ENCODE measurements at regions not wholly inside any gene's neighbourhood (a gene's known extent, or its start where the extent isn't known, plus 50 kb on each side); places are given as distances from the start of the nearest gene placed in this dataset.

DNA sequence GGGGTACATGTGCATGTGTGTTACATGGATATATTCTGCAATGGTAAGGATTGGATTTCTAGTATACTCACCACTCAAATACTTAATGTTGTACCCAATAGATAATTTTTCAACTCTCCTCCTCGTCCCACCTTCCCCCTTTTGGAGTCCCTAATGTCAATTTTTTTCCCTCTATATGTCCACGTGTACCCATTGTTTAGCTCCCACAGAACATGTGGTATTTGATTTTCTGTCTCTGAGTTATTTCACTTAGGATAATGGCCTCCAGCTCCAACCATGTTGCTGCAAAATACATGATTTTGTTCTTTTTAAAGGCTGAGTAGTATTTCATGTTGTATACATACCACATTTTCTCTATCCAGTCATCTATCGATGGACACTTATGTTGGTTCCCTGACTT lies 97.2 kb upstream of the TMTC1 start:
- TF ChIP-seq, protein P1, sequence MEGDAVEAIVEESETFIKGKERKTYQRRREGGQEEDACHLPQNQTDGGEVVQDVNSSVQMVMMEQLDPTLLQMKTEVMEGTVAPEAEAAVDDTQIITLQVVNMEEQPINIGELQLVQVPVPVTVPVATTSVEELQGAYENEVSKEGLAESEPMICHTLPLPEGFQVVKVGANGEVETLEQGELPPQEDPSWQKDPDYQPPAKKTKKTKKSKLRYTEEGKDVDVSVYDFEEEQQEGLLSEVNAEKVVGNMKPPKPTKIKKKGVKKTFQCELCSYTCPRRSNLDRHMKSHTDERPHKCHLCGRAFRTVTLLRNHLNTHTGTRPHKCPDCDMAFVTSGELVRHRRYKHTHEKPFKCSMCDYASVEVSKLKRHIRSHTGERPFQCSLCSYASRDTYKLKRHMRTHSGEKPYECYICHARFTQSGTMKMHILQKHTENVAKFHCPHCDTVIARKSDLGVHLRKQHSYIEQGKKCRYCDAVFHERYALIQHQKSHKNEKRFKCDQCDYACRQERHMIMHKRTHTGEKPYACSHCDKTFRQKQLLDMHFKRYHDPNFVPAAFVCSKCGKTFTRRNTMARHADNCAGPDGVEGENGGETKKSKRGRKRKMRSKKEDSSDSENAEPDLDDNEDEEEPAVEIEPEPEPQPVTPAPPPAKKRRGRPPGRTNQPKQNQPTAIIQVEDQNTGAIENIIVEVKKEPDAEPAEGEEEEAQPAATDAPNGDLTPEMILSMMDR (conservative IDR thresholded peaks at IDR 0.05; ENCODE audit: low read length) = no peak
- no peak for TF ChIP-seq EZH2phosphoT487 (IDR thresholded peaks at IDR 0.05; ENCODE audit: borderline replicate concordance)

Measured in Loucy (cell line).